ENCODE measurements at regions not wholly inside any gene's neighbourhood (a gene's known extent, or its start where the extent isn't known, plus 50 kb on each side); places are given as distances from the start of the nearest gene placed in this dataset.
A peak's percentile ranks its signal among the peaks of the same experiment; 100 is the strongest.

DNA sequence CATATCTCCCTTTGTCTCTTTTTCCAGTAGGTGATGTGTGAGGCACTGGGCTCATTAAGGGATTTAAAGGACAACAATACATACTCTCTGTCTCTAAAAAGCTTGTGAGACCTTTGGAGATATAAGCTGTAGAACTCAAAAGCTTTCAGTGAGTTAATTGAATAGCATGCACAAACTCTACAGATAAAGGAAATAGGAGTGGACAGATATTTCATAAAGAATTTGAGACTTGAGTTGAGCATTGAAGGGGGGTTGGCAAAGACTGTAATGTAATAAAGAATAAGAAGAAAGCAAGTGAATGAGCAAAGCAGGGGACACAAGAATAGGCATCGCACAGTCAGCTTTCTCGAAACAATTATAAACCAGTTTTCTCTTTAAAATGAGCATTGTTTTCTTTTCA lies 583.4 kb upstream of the DPPA4 start:
- intact Hi-C loops (cut with micrococcal nuclease; ENCODE audit: unreplicated experiment): loop anchor here (10.0 kb wide), 1 partner anchor 356 kb away; no protein-coding TSS in a partner anchor

DNA sequence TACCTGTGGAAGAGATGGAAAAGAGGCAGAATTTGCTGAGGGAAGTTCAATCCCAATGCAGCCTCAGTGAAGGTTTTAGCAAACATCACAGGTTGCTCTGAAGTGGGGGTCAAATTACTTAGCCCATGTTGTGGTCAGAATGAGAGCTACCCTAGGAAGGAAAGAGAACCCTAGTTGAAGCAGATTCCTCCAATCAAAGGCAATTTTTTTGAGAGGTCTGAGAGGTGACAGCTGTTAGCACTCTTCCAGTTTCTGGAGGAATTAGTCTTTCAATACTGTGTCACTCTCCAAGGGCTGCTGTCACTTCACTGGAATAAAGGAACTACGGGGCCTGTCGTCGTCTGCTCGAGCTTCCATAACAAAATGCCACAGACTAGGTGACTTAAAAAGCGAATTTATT lies 584.2 kb upstream of the DPPA4 start:
- DNase-seq: no peak
- no peaks in the 10 kb centered on the region for H3K27me3 Mint-ChIP-seq (ENCODE audit: unreplicated experiment)
- peaks cover 19% of the 10 kb centered on the region for H3K36me3 Mint-ChIP-seq (ENCODE audit: insufficient read depth, unreplicated experiment)
- CTCF ChIA-PET: no interaction called here
- H3K27ac Mint-ChIP-seq (ENCODE audit: unreplicated experiment): no peak overlapping the region
- H3K4me1 Mint-ChIP-seq (ENCODE audit: low read depth, unreplicated experiment): peaks cover 63% of the 10 kb centered on the region
- H3K9me3 Mint-ChIP-seq (ENCODE audit: low read depth, unreplicated experiment): peaks cover 4% of the 10 kb centered on the region
- TF ChIP-seq, protein P1, sequence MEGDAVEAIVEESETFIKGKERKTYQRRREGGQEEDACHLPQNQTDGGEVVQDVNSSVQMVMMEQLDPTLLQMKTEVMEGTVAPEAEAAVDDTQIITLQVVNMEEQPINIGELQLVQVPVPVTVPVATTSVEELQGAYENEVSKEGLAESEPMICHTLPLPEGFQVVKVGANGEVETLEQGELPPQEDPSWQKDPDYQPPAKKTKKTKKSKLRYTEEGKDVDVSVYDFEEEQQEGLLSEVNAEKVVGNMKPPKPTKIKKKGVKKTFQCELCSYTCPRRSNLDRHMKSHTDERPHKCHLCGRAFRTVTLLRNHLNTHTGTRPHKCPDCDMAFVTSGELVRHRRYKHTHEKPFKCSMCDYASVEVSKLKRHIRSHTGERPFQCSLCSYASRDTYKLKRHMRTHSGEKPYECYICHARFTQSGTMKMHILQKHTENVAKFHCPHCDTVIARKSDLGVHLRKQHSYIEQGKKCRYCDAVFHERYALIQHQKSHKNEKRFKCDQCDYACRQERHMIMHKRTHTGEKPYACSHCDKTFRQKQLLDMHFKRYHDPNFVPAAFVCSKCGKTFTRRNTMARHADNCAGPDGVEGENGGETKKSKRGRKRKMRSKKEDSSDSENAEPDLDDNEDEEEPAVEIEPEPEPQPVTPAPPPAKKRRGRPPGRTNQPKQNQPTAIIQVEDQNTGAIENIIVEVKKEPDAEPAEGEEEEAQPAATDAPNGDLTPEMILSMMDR (IDR thresholded peaks at IDR 0.05; ENCODE audit: unreplicated experiment): no peak
- intact Hi-C loops (cut with micrococcal nuclease; ENCODE audit: unreplicated experiment): loop anchor here (10.0 kb wide), 1 partner anchor 357 kb away; no protein-coding TSS in a partner anchor
- no TSS peak for BruUV-seq (replicated peaks)
- H3K4me3 Mint-ChIP-seq (ENCODE audit: low read depth, unreplicated experiment): no peak overlapping the region

More for the DNA sequence above, 583.4 kb upstream of the DPPA4 start:
- H3K27me3 Mint-ChIP-seq (ENCODE audit: unreplicated experiment): no peaks in the 10 kb centered on the region
- CTCF ChIA-PET: no interaction called here
- TF ChIP-seq, protein P1 (IDR thresholded peaks at IDR 0.05; ENCODE audit: unreplicated experiment): no peak
- peaks cover 55% of the 10 kb centered on the region for H3K4me1 Mint-ChIP-seq (ENCODE audit: low read depth, unreplicated experiment)
- DNase-seq: no peak
- H3K9me3 Mint-ChIP-seq (ENCODE audit: low read depth, unreplicated experiment): peaks cover 4% of the 10 kb centered on the region
- no TSS peak for BruUV-seq (replicated peaks)
- H3K4me3 Mint-ChIP-seq (ENCODE audit: low read depth, unreplicated experiment): no peak overlapping the region
- H3K27ac Mint-ChIP-seq (ENCODE audit: unreplicated experiment): peak overlapping the region; percentile 10
- peaks cover 19% of the 10 kb centered on the region for H3K36me3 Mint-ChIP-seq (ENCODE audit: insufficient read depth, unreplicated experiment)

DNA sequence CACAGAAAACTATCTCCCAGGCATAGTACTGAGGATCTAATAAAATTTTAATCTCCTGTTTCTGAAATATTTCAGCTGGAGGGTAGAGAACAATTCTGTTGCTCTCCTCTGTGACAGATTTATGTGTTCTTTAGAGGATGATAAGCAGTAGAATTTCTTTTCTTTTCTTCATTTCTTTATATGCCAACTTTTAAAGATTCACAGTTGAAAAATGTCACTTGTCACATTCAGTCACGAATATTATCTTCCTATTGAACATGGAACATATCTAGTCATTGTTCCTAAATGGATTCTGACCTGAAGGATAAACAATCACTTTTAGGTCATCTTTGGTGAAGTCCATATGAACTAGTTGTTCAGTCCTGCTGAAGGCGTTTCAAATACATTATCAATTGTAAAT lies 585.5 kb upstream of the DPPA4 start:
- CTCF ChIA-PET: no interaction called here
- H3K9me3 Mint-ChIP-seq (ENCODE audit: low read depth, unreplicated experiment): no peaks in the 10 kb centered on the region
- no peaks in the 10 kb centered on the region for H3K27me3 Mint-ChIP-seq (ENCODE audit: unreplicated experiment)
- H3K4me1 Mint-ChIP-seq (ENCODE audit: low read depth, unreplicated experiment): peaks cover 72% of the 10 kb centered on the region
- peak overlapping the region; percentile 97 for H3K27ac Mint-ChIP-seq (ENCODE audit: unreplicated experiment)
- BruUV-seq (replicated peaks): no TSS peak
- no peak for DNase-seq
- no peak overlapping the region for H3K4me3 Mint-ChIP-seq (ENCODE audit: low read depth, unreplicated experiment)
- TF ChIP-seq, protein P1 (IDR thresholded peaks at IDR 0.05; ENCODE audit: unreplicated experiment): no peak
- H3K36me3 Mint-ChIP-seq (ENCODE audit: insufficient read depth, unreplicated experiment): peaks cover 19% of the 10 kb centered on the region
- intact Hi-C loops (cut with micrococcal nuclease; ENCODE audit: unreplicated experiment): loop anchor here (10.0 kb wide), 1 partner anchor 358 kb away; no protein-coding TSS in a partner anchor

DNA sequence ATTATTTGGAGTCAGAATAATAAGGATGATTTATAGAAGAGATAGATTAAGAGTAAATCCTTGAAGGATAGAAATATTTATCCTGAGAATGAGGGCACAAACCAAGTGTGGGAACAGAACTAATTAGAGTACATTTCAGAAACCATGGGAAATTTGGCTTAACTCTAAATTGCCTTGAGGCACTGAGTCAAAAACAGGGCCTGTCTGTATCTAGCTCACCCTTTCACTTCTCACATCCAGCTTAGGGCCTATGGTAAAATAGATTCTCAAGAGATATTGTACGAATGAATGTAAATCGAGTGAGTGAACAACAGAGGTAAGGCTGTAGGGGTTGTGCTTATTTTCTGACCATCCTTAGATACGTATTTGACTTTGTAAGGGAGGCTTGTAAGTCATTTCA lies 586.1 kb upstream of the DPPA4 start:
- TF ChIP-seq, protein P1 (IDR thresholded peaks at IDR 0.05; ENCODE audit: unreplicated experiment): no peak
- no TSS peak for BruUV-seq (replicated peaks)
- intact Hi-C loops (cut with micrococcal nuclease; ENCODE audit: unreplicated experiment): loop anchor here (10.0 kb wide), 1 partner anchor 359 kb away; no protein-coding TSS in a partner anchor
- no peak for DNase-seq
- CTCF ChIA-PET: interaction anchor here (0.6 kb wide), 1 partner anchor 367 kb away, joined by 3 read pairs; no protein-coding TSS in a partner anchor
- H3K4me1 Mint-ChIP-seq (ENCODE audit: low read depth, unreplicated experiment): peaks cover 74% of the 10 kb centered on the region
- H3K9me3 Mint-ChIP-seq (ENCODE audit: low read depth, unreplicated experiment): no peaks in the 10 kb centered on the region
- peak overlapping the region; percentile 97 for H3K27ac Mint-ChIP-seq (ENCODE audit: unreplicated experiment)
- H3K4me3 Mint-ChIP-seq (ENCODE audit: low read depth, unreplicated experiment): no peak overlapping the region
- no peaks in the 10 kb centered on the region for H3K27me3 Mint-ChIP-seq (ENCODE audit: unreplicated experiment)
- peaks cover 19% of the 10 kb centered on the region for H3K36me3 Mint-ChIP-seq (ENCODE audit: insufficient read depth, unreplicated experiment)

Measured in Calu3 (cell line).